ENCODE measurements at regions not wholly inside any gene's neighbourhood (a gene's known extent, or its start where the extent isn't known, plus 50 kb on each side); places are given as distances from the start of the nearest gene placed in this dataset.

GRCh38 chr3:17979911-17980310 lies 237.5 kb upstream of the TBC1D5 start:
- H3K9ac ChIP-seq = no peak overlapping the region
- no peaks in the 10 kb centered on the region for H3K36me3 ChIP-seq (ENCODE audit: insufficient read depth)
- H3K4me2 ChIP-seq = no peak overlapping the region
- TF ChIP-seq CTCF (conservative IDR thresholded peaks at IDR 0.05; ENCODE audit: low read depth, low read length) = no peak
- H2AFZ ChIP-seq (ENCODE audit: low read depth) = no peak overlapping the region
- no peaks in the 10 kb centered on the region for H3K4me1 ChIP-seq (ENCODE audit: low read depth, poor library complexity, severe bottlenecking)
- no peak overlapping the region for H3K27ac ChIP-seq
- H3K79me2 ChIP-seq (ENCODE audit: insufficient read depth, low read depth) = no peaks in the 10 kb centered on the region
- H3K27me3 ChIP-seq (ENCODE audit: insufficient read depth, low read depth) = no peaks in the 10 kb centered on the region
- H3K4me3 ChIP-seq (IDR thresholded peaks at IDR 0.05; ENCODE audit: insufficient read depth, low read depth, low read length) = no peak overlapping the region
- H4K20me1 ChIP-seq (ENCODE audit: insufficient read depth) = no peaks in the 10 kb centered on the region

GRCh38 chr3:17979252-17979651 lies 236.8 kb upstream of the TBC1D5 start:
- no peak for TF ChIP-seq CTCF (conservative IDR thresholded peaks at IDR 0.05; ENCODE audit: low read depth, low read length)

GRCh38 chr3:17974206-17974841 lies 231.9 kb upstream of the TBC1D5 start:
- Histone ChIP-seq H3K4me1 (ENCODE audit: low read depth, poor library complexity, severe bottlenecking) (no peaks in the 10 kb centered on the region), H3K4me2 (no peak overlapping the region), H2AFZ (ENCODE audit: low read depth) (no peak overlapping the region), H4K20me1 (ENCODE audit: insufficient read depth) (no peaks in the 10 kb centered on the region), H3K27ac (no peak overlapping the region), H3K79me2 (ENCODE audit: insufficient read depth, low read depth) (no peaks in the 10 kb centered on the region), H3K36me3 (ENCODE audit: insufficient read depth) (no peaks in the 10 kb centered on the region), H3K27me3 (ENCODE audit: insufficient read depth, low read depth) (no peaks in the 10 kb centered on the region), H3K4me3 (IDR thresholded peaks at IDR 0.05; ENCODE audit: insufficient read depth, low read depth, low read length) (no peak overlapping the region), H3K9ac (no peak overlapping the region)
- no peak for TF ChIP-seq CTCF (conservative IDR thresholded peaks at IDR 0.05; ENCODE audit: low read depth, low read length)

More at GRCh38 chr3:17979252-17979651, 236.8 kb upstream of the TBC1D5 start:
- Histone ChIP-seq H2AFZ (ENCODE audit: low read depth) (no peak overlapping the region), H3K4me1 (ENCODE audit: low read depth, poor library complexity, severe bottlenecking) (no peaks in the 10 kb centered on the region), H3K27ac (no peak overlapping the region), H3K4me3 (IDR thresholded peaks at IDR 0.05; ENCODE audit: insufficient read depth, low read depth, low read length) (no peak overlapping the region), H3K36me3 (ENCODE audit: insufficient read depth) (no peaks in the 10 kb centered on the region), H4K20me1 (ENCODE audit: insufficient read depth) (no peaks in the 10 kb centered on the region), H3K4me2 (no peak overlapping the region), H3K27me3 (ENCODE audit: insufficient read depth, low read depth) (no peaks in the 10 kb centered on the region), H3K9ac (no peak overlapping the region), H3K79me2 (ENCODE audit: insufficient read depth, low read depth) (no peaks in the 10 kb centered on the region)

- Histone ChIP-seq H3K79me2 (ENCODE audit: insufficient read depth, low read depth) (no peaks in the 10 kb centered on the region), H3K27me3 (ENCODE audit: insufficient read depth, low read depth) (no peaks in the 10 kb centered on the region), H4K20me1 (ENCODE audit: insufficient read depth) (no peaks in the 10 kb centered on the region), H3K27ac (no peak overlapping the region), H3K4me3 (IDR thresholded peaks at IDR 0.05; ENCODE audit: insufficient read depth, low read depth, low read length) (no peak overlapping the region), H2AFZ (ENCODE audit: low read depth) (no peak overlapping the region), H3K36me3 (ENCODE audit: insufficient read depth) (no peaks in the 10 kb centered on the region), H3K9ac (no peak overlapping the region), H3K4me1 (ENCODE audit: low read depth, poor library complexity, severe bottlenecking) (no peaks in the 10 kb centered on the region), H3K4me2 (no peak overlapping the region)
- no peak for TF ChIP-seq CTCF (conservative IDR thresholded peaks at IDR 0.05; ENCODE audit: low read depth, low read length)
These were observed 230.8 kb upstream of the TBC1D5 start for GRCh38 chr3:17972959-17973906.
